ENCODE measurements at regions not wholly inside any gene's neighbourhood (a gene's known extent, or its start where the extent isn't known, plus 50 kb on each side); places are given as distances from the start of the nearest gene placed in this dataset.
"Not testable (repeated sequence)": the region's sequence is repeated elsewhere in the genome, so short reads cannot be mapped to it uniquely, and the experiment has no call there.

DNA sequence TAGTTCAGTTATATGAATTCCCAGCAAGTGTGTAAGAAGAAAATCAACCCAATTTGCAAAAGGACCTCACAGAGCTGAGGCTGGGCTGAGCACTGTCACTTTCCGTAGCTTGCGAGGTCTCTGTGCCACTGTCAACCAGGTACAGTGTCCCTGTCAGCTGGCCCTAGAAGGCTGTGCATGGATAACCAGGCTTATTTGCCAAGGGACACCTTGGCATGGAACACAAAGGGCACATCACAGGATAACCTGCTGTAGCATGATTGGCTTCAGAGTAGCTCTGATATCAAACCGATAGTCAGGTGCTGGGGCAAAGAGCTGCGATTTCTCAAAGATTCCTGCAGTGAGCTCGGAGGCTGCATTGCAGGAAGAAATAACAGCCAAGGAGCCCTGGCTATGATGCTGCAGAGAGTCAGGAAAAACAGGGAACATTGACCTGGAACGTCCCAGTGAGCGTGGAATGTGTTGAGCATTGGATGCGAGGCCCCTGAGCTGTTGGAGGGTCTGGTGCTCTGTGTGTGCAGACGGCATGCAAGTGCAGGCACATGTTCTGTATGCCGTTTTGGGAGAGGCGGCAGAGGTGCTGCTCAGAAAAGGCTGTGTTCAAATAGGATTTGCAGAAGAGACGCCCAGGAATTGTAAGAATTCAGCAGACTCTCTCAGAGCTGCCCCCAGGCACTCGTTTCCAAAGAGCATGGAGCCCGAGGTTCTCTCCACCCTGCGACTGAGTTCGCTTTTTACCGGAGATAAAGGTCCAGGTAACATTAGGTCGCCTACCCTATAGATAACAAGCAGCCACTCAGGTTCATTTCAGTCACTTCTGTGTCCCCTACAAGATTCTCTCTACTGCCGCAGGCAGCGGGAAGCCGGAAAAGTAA lies 213.5 kb upstream of the IRS2 start:
- no peak for DNase-seq (ENCODE audit: low spot score)
- no peak overlapping the region for H3K4me3 ChIP-seq
- H3K27me3 ChIP-seq (replicated peaks; ENCODE audit: insufficient read depth), result no peaks in the 10 kb centered on the region
- intact Hi-C loops (cut with DNase I), result loop anchor here (10.0 kb wide), 1 partner anchor 125 kb away; no protein-coding TSS in a partner anchor
- no peaks in the 10 kb centered on the region for H3K36me3 ChIP-seq
- H3K9me3 ChIP-seq, result no peaks in the 10 kb centered on the region
- no peak overlapping the region for H3K27ac ChIP-seq
- 63% methylated on average over 21 of the region's 21 CpGs for WGBS
- H3K4me1 ChIP-seq (replicated peaks), result no peaks in the 10 kb centered on the region
- TF ChIP-seq, protein P1, sequence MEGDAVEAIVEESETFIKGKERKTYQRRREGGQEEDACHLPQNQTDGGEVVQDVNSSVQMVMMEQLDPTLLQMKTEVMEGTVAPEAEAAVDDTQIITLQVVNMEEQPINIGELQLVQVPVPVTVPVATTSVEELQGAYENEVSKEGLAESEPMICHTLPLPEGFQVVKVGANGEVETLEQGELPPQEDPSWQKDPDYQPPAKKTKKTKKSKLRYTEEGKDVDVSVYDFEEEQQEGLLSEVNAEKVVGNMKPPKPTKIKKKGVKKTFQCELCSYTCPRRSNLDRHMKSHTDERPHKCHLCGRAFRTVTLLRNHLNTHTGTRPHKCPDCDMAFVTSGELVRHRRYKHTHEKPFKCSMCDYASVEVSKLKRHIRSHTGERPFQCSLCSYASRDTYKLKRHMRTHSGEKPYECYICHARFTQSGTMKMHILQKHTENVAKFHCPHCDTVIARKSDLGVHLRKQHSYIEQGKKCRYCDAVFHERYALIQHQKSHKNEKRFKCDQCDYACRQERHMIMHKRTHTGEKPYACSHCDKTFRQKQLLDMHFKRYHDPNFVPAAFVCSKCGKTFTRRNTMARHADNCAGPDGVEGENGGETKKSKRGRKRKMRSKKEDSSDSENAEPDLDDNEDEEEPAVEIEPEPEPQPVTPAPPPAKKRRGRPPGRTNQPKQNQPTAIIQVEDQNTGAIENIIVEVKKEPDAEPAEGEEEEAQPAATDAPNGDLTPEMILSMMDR (IDR thresholded peaks at IDR 0.05), result no peak
- TF ChIP-seq POLR2AphosphoS5 (IDR thresholded peaks at IDR 0.05) (no peak), POLR2A (IDR thresholded peaks at IDR 0.05) (no peak)

DNA sequence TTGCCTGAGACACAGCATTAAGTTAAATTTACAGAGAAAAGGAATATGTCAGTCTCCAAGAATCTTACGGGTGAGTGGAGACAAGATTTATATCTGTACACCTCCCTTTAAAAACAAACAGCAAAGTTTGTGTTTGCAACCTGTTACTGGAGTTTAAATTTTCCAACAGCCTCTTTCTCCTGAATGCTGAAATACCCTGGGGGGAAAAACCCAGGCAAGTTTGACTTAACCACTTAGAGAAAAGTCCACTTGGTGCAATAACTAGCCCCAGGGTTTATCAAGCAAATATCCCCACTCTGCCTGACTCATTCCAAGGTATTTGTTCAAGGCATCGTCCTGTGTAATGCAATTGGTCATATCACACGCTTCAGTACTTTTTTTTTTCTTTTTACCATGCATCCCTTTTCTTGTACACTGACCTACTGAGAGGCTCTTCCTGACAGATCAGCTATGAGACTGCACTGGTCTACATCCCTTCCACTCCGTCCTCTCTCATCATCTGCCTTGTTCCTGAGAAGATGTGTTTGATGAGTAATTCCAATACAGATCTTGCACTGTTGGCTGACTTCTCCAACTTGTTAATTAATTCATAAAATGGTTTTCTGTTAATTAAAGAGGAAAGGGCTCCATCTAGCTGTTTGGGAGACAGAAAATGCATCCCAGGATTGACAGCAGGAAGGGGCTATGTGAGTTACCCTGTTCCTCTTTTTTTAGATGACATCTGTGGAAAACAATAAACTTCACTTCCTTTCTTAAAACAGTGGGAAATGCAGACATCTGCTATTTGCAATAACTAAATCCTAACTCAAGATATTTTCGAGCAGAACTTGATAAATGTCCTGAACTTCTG lies 212.5 kb upstream of the IRS2 start:
- intact Hi-C loops (cut with DNase I), result no loop called here
- H3K27me3 ChIP-seq (replicated peaks; ENCODE audit: insufficient read depth), result no peaks in the 10 kb centered on the region
- H3K4me3 ChIP-seq, result no peak overlapping the region
- no peaks in the 10 kb centered on the region for H3K4me1 ChIP-seq (replicated peaks)
- H3K27ac ChIP-seq, result no peak overlapping the region
- DNase-seq (ENCODE audit: low spot score), result no peak
- 38% methylated on average over 5 of the region's 5 CpGs for WGBS
- H3K36me3 ChIP-seq, result no peaks in the 10 kb centered on the region
- no peaks in the 10 kb centered on the region for H3K9me3 ChIP-seq
- TF ChIP-seq POLR2AphosphoS5 (IDR thresholded peaks at IDR 0.05) (no peak), POLR2A (IDR thresholded peaks at IDR 0.05) (no peak)
- TF ChIP-seq, protein P1 (IDR thresholded peaks at IDR 0.05), result no peak

DNA sequence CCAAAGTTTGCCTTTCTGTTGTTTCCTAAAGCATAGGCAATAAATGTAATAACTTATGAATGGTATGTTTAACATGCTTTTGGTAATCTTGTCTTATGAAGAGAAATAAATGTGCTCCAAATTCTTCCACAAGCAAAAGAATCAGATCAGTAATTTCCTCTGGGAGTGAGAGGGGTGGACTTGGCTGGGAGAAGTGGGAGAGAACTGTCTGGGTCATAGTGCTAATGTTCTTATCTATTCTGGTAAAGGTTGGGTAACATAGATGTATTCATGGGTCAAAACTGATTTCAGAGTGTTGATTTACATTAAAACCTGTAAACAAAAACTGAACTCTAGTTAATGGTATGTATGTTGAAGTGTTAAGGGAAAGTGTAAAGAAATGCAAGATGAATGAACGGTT lies 211.7 kb upstream of the IRS2 start:
- 93% methylated on average over 1 of the region's 1 CpG for WGBS
- intact Hi-C loops (cut with DNase I), result no loop called here
- no peaks in the 10 kb centered on the region for H3K27me3 ChIP-seq (replicated peaks; ENCODE audit: insufficient read depth)
- H3K9me3 ChIP-seq, result no peaks in the 10 kb centered on the region
- no peak overlapping the region for H3K27ac ChIP-seq
- no peak for DNase-seq (ENCODE audit: low spot score)
- H3K4me1 ChIP-seq (replicated peaks), result no peaks in the 10 kb centered on the region
- TF ChIP-seq POLR2AphosphoS5 (IDR thresholded peaks at IDR 0.05) (no peak), POLR2A (IDR thresholded peaks at IDR 0.05) (no peak)
- TF ChIP-seq, protein P1 (IDR thresholded peaks at IDR 0.05), result no peak
- no peak overlapping the region for H3K4me3 ChIP-seq
- no peaks in the 10 kb centered on the region for H3K36me3 ChIP-seq

DNA sequence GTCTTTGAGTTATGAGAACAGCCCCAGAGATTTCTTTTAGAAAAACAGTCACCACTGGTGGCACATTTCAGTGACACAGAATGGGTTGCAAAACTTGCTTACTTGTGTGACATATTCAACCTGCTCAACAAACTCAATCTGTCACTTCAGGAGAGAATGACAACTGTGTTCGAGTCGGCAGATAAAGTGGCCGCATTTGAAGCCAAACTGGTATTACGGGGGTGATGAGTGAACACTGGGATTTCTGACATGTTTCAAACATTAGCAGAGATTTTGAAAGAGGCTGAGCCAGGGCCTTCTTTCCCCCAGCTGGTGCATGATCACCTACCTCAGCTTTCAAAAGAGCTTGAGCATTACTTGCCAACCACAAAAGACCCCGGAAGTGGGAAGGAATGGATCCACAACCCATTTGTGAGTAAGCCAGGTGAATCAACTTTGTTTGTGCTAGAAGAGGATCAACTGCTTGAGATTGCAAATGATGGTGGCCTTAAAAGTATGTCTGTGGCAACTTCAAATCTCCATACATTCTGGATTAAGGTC lies 210.7 kb upstream of the IRS2 start:
- H3K27me3 ChIP-seq (replicated peaks; ENCODE audit: insufficient read depth); H3K4me3 ChIP-seq; H3K27ac ChIP-seq; intact Hi-C loops (cut with DNase I); DNase-seq (ENCODE audit: low spot score); H3K9me3 ChIP-seq; H3K36me3 ChIP-seq; H3K4me1 ChIP-seq (replicated peaks): not testable (repeated sequence)
- WGBS, result 88% methylated on average over 5 of the region's 5 CpGs

DNA sequence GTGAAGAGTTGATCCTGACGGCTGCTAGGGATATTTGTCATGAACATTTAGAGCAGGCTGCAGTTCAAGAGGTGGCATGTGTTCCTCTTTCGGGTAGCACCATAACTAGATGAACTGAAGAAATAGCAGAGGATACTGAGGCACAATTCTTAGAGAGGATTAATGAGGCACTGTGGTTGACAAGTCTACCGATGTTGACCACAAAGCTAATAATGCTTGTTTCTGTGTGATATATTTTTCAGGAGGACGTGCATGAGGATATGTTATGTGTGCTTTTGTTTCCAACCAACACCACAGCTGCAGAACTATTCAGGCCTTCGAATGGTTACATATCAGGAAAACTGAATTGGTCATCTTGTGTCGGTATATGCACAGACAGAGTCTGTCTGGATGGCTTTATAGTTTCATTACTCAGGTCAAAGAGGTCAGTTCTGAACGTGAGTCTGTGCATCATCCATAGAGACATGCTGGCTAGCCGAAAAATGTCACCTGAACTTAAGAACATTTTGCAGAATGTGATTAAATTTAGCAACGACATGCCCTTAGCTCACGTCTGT lies 210.1 kb upstream of the IRS2 start:
- H3K4me1 ChIP-seq (replicated peaks), result no peaks in the 10 kb centered on the region
- no peaks in the 10 kb centered on the region for H3K27me3 ChIP-seq (replicated peaks; ENCODE audit: insufficient read depth)
- no peak overlapping the region for H3K4me3 ChIP-seq
- DNase-seq (ENCODE audit: low spot score), result no peak
- TF ChIP-seq POLR2A (IDR thresholded peaks at IDR 0.05) (no peak), POLR2AphosphoS5 (IDR thresholded peaks at IDR 0.05) (no peak)
- TF ChIP-seq, protein P1 (IDR thresholded peaks at IDR 0.05), result no peak
- no peak overlapping the region for H3K27ac ChIP-seq
- 85% methylated on average over 10 of the region's 10 CpGs for WGBS
- no peaks in the 10 kb centered on the region for H3K36me3 ChIP-seq
- intact Hi-C loops (cut with DNase I), result no loop called here
- no peaks in the 10 kb centered on the region for H3K9me3 ChIP-seq
